HG03060 (cell line): ENCODE measurements at regions not wholly inside any gene's neighbourhood (a gene's known extent, or its start where the extent isn't known, plus 50 kb on each side); places are given as distances from the start of the nearest gene placed in this dataset.

Source experiments
- ATAC-seq: cut with Tn5 transposase; IDR thresholded peaks from one replicate; pipeline ENCODE4 v1.9.1; 2021; ENCODE audit warnings: low read depth, moderate number of reproducible peaks; ENCODE audit not compliant: unreplicated experiment

DNA sequence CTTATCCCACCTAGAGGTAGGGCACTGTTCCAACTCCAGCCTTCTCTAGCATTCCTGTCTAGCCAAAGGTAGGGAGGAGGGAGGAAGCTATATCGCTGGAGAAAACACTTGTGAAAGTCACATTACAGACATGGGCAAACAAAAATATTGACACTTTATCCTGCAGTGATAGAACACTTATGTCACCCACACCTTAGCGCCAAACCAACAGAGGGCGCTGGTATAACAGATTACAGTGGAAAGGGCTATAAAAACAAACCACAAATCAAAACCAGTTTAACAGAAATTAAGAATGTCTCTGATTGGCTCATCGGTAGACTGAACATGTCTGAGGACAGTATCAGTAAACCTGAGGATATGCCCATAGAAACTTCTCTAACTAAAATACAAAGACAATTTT lies 451.3 kb downstream of the TLL1 start:
- ATAC-seq = no peak

DNA sequence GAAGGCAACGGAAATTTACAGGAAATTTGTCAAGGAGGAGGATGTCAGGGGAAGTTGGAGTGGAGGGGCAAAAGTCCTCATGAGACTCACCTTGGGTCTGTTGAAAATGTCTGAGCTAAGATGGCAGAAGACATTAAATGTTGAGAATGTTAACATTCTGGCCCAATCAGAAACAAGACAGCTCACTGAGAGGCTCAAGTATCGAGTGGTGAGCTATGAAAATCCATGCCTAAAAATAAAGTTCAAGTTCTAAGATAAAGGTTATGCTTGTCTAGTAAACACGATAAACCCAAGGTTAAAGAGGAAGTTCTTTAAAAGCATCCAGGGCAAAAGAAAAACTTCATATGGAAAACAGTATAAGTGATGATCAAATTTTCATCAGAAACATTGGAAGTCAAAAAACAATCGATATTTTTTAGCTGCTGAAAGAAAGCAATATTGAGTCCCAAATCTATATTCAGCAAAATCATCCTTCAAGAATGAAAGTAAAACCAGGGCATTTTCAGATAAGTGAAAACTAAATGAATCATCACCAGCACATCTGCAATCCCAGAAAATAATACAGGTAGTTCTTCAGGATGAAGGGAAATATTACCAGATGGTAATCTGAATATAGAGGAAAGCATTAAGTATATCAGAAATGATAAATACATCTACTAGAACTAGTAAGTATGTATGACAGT lies 462.4 kb downstream of the TLL1 start:
- ATAC-seq = no peak

- no peak for ATAC-seq
Observed at GRCh38 chr4:166341992-166342391, 469.0 kb downstream of the TLL1 start.

GRCh38 chr4:166363198-166363597 lies 490.2 kb downstream of the TLL1 start:
- no peak for ATAC-seq

DNA sequence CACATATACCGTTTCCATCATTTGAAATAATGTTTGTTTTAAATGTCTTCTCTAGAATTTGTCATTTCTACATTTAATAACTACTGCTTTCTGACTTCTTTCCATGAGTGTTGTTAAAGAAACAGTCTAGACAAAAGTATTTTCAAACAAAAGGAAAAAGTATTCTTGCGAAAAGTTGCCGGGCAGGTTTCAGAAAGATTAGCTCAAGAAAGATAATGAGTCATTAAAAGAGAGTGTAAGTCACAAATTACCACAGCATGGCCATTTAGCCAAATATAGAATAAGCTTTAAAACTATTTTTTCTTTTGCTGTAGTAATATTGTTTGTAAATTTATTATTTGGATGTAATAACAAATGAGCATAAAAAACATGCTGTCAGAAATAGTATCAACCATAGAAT lies 493.0 kb downstream of the TLL1 start:
- no peak for ATAC-seq

DNA sequence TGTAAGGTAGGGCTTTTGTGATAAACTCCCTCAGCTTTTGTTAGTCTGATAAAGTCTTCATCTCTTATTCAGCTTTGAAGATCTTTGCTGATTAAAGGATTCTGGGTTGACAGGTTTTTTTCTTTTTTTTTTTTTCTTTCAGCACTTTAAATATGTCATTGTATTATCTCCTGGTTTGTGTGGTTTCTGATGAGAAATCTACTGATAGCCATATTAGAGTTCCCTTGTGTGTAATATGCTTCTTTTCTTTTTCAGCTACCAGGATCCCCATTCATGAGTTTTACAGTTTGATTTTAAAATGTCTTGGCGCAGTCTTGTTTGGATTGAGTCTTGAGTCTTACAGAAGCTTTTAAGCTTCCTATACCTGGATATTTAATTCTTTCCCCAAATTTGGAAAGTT lies 504.5 kb downstream of the TLL1 start:
- no peak for ATAC-seq

DNA sequence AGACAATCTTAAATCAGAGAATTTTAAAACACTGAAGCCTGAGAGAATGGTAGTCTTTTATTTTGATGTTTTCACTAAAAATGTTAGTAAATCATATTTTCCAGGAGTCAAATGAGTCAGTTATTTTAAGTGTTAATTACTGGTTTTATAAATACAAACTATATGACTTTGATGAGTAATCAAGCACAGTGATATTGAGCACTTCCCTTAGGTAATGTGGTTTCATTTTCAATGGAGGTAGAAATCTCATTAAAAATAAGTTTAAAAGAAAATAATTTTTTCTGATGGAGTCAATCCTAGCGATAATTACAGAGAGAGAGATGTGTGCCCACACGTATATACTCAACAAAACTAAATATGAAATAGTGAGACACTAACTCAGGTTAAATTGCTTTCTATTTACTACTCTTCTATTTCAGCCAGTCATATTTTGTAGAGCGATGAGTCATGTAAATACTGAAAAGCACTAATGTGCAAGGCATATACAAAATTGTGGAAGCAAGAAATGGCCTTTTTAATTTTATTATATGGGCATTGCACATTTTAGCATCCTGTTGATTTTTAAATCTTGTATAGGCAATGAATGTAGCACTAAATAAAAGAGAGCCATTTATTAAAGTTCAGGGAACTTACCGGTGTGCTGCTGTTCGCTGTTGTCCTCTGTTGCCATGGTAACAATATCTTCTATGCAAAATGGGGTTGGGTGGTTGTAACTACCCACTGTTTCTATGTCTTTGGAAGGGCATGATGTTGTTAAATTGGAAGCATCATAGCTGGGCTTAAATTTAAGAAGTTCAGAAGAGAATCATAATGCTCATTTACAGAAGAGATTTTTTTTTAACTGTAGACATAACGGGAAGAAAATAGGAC lies 513.7 kb downstream of the TLL1 start:
- ATAC-seq = no peak

DNA sequence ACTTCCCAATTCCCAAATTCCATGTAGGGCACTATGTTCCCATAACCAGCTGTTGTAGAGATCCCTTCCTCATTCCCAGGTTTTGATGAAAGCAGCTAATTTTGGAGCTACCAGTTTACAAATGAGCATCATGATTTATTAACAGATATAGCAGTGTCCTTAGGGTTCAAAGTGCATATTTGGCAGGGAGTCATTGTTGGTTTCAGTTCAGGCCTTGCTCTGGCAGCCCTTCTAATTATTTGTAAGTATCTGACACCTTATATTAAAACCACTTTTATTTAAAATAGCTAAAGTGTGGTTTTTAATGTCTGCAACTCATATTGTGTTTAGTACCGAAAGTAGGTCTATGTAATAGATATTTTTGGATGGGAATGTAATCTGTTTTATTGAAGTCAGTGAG lies 518.5 kb downstream of the TLL1 start:
- ATAC-seq = no peak

- no peak for ATAC-seq
Observed at GRCh38 chr4:166399021-166399420, 526.0 kb downstream of the TLL1 start.

- ATAC-seq = no peak
Observed at GRCh38 chr4:166400270-166400894, 527.3 kb downstream of the TLL1 start.

- ATAC-seq = no peak
Observed at GRCh38 chr4:166413356-166413755, 540.3 kb downstream of the TLL1 start.

- ATAC-seq = no peak
Observed at GRCh38 chr4:166414431-166414830, 541.4 kb downstream of the TLL1 start.

DNA sequence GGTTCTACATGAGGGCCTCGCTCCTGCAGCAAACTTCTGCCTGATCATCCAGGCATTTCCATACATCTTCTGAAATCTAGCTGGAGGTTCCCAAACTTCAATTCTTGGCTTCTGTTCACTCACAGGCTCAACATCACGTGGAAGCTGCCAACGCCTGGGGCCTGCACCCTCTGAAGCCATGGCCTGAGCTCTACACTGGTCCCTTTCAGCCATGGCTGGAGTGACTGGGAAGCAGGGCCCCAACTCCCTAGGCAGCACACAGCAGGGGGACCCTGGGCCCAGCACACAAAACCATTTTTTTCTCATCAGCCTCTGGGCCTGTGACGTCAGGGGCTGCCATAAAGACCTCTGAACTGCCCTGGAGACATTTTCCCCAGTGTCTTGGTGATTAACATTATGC lies 542.7 kb downstream of the TLL1 start:
- ATAC-seq = no peak

DNA sequence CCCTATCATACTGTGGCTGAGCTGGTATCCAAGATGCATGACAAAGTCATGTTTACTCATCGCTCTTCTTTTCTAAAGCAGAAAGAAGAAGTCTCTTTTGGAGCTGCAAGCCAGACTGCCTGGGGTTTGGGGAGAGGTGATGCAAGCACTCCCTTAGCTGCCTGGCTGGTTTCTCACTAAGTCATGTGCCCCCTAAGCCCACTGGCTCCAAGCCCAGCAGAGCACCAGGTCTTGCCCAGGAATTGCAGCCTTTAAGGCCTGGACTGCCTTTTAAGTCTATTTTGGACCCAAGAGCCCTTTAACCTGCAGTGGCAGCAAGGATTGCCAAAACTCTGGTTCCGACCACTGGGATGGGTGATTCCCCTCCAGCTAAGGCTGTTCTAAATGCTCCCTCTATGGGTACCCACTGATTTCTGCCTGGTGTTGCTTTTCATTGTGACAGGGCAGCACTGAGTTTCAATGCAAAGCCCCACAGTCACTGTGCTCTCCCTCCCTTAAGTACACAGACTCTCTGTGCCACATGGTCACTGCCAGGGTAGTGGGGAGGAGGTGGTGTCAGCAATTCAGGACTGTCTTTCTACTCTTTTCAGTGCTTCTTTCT lies 548.6 kb downstream of the TLL1 start:
- no peak for ATAC-seq

GRCh38 chr4:166422475-166422874 lies 549.4 kb downstream of the TLL1 start:
- ATAC-seq = no peak

GRCh38 chr4:166426300-166426863 lies 553.3 kb downstream of the TLL1 start:
- no peak for ATAC-seq

DNA sequence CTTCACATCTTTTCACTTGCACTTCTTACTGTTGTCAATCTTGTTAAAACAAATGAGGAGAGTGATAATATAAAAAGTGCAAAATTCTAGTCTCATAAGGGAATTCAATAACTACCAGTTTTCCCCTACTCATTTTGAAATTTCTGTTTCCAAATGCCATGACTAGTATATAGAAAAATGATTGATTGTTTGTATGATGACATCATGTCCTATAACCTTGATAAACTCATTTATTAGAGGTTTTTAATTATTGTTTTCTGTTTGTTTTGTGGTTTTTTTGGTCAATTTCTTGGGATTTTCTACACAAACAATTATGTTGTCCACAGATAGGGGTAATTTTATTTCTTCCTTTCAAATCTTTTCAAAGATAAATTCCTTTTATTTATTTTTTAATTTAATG lies 559.1 kb downstream of the TLL1 start:
- ATAC-seq = no peak

DNA sequence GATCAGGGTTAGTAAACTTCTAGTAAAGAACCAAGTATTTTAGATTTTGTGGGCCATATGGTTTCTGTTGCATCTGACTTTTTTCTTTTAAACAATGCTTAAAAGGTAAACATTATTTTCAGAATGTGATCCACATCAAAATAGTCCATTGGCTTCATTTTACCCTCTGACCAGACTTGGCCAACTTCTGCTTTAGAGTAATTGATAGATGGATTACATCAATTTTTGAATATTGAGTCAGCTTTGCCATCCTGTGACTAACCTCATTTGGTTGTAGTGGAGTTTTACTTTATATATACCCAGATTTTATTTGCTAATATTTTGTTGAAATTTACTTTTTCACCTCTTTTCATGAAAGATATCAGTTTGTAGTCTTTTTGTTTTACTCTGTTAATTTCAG lies 559.8 kb downstream of the TLL1 start:
- ATAC-seq = no peak

- no peak for ATAC-seq
Observed at GRCh38 chr4:166435449-166435848, 562.4 kb downstream of the TLL1 start.

DNA sequence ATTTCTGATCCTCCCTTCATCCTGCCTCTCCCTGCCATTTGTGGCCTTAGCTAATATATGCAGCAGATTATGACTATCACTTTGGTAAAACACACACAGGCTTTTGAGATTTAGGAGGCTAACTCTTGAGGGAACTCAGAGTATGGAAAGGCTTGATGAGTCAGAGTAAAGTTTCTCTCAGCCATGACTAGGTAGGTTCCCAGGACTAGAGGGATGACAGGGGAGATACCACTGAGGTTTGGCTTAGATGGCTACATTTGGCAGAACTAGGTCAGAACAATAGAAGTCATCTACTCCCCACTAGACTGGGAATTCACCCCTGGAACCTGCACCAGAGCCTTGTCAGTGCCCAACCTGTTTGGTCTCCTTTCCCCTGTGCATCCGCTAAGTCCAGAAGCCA lies 585.7 kb downstream of the TLL1 start:
- no peak for ATAC-seq

GRCh38 chr4:166459621-166460020 lies 586.6 kb downstream of the TLL1 start:
- ATAC-seq = no peak
